Suprapubic skin (tissue), 4 donors: ENCODE measurements at regions not wholly inside any gene's neighbourhood (a gene's known extent, or its start where the extent isn't known, plus 50 kb on each side); places are given as distances from the start of the nearest gene placed in this dataset.

ENCODE experiments used
- EP300 ChIP-seq: sonication (generic); formaldehyde crosslinking; IDR thresholded peaks from one replicate; pipeline ENCODE4 v1.6.1; 2017; ENCODE audit warnings: antibody characterized with exemption
- POLR2AphosphoS5 ChIP-seq, 3 donors: sonication (generic); formaldehyde crosslinking; IDR thresholded peaks; one replicate each; pipeline ENCODE4 v1.6.1; 2017; ENCODE audit warnings: antibody characterized with exemption in 3 of 3
- TF ChIP-seq, protein P1 (sequence below), 2 donors: fragments of 200-600 bp in 1 of 2; fragments of 450-650 bp in 1 of 2; sonication (generic) in 1 of 2; IDR thresholded peaks; one replicate each; pipeline ENCODE4 v1.5.1; 2016 to 2019; ENCODE audit warnings: antibody characterized with exemption in 2 of 2, mild to moderate bottlenecking in 1 of 2, moderate library complexity in 1 of 2

DNA sequence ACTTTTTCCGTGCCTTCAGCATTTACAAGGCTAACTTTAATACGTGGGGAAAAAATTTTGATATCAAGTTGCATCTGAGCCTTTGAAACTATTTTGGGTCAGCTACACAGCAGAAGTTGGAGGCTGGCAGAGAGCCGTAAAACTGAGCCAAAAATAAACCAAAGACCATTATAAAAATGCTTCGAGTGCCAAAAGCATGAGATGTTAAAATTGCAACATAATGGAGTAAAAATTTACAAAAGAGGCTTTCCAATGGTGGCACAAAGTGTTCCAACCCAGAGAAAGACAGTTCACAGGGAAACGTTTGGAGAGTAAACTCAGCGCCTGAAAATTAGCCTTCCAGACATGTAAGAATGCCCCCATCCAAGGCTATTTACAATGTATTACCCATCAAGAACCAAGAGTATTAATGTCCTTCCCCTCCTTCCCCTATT lies 190.3 kb downstream of the TLE1 start:
- TF ChIP-seq, protein P1, sequence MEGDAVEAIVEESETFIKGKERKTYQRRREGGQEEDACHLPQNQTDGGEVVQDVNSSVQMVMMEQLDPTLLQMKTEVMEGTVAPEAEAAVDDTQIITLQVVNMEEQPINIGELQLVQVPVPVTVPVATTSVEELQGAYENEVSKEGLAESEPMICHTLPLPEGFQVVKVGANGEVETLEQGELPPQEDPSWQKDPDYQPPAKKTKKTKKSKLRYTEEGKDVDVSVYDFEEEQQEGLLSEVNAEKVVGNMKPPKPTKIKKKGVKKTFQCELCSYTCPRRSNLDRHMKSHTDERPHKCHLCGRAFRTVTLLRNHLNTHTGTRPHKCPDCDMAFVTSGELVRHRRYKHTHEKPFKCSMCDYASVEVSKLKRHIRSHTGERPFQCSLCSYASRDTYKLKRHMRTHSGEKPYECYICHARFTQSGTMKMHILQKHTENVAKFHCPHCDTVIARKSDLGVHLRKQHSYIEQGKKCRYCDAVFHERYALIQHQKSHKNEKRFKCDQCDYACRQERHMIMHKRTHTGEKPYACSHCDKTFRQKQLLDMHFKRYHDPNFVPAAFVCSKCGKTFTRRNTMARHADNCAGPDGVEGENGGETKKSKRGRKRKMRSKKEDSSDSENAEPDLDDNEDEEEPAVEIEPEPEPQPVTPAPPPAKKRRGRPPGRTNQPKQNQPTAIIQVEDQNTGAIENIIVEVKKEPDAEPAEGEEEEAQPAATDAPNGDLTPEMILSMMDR (IDR thresholded peaks at IDR 0.05) = no peak
- TF ChIP-seq EP300 (peak; percentile 76), POLR2AphosphoS5 (IDR thresholded peaks at IDR 0.05) (peak in 1 of 3 donors; percentile 19)
